HG02885 (cell line): ENCODE measurements at regions not wholly inside any gene's neighbourhood (a gene's known extent, or its start where the extent isn't known, plus 50 kb on each side); places are given as distances from the start of the nearest gene placed in this dataset.

Experiments
- ATAC-seq: cut with Tn5 transposase; IDR thresholded peaks from one replicate; pipeline ENCODE4 v1.9.1; 2021; ENCODE audit warnings: mild to moderate bottlenecking; ENCODE audit not compliant: unreplicated experiment, poor library complexity

DNA sequence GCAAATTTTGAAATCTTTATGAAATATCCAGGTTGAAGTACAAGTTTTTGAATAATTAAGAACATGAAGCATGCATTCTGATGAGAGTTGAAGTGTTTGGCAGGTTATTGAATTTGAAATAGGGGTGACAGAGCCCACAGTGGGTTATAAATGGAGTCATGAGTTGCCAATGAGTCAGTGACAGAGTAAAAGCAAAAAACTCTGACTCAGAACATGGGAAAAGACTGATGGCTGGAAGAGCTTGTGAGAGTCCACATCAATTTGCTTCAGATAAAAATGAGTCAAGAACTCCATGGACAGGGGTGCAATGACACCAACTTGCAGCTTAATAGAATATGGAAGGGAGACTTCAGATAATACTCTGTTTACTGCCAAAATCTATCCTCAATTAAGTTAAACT, 105.3 kb downstream of the SLC6A15 start:
- ATAC-seq = no peak

DNA sequence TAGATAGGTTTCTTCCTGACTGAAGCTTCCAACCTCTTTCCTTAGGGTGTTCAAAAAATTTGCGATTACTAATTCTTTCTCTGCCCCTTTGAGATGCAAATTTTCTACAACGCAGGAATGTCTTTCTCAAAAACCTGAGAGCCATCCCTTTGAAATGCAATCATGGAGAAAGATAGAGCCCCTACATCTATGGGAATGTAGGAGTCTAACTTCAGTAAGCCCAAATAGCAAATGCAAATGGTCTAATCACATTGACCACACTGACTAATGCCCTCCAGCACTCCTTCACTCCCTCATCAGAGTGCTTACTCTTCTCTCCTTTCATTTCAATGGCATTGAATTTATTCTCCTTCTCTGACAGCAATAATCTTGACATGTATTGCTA, 107.1 kb downstream of the SLC6A15 start:
- ATAC-seq = no peak

DNA sequence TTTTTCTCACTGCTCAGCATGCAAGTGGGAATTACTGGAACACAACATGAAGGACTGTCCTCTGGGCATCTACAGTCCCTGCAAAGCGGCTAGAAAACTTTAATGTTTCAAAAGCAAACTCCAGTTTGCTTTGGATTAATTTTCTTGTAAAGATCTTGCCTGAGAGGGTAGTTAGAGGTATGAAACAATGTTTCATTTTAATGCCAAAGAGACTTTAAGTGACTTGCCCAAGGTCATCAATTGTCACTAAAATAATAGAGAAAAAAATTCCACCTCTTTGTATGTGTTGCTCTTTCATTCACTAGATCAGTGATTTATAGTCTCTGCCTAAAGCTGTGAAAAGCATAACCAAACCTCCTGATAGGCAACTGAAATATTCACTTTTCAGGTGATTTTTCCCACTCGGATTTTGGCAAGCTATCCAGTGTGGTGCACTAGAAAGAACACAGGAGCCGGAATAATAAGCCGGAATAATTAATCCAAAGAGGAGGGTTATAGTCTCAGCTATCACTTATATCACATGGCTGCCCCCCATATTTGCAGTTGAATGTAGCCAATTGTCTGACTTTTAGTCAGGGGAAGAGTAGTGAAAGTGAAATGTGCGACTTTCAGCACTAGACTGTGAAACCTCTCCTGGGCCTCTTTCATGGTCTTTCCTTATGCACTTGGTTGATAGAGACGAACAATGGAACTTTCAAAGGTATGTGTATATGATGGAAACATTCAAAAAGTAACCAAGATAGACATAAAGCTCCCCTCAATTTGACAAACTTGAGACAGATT, 107.7 kb downstream of the SLC6A15 start:
- ATAC-seq = peak; percentile 55

DNA sequence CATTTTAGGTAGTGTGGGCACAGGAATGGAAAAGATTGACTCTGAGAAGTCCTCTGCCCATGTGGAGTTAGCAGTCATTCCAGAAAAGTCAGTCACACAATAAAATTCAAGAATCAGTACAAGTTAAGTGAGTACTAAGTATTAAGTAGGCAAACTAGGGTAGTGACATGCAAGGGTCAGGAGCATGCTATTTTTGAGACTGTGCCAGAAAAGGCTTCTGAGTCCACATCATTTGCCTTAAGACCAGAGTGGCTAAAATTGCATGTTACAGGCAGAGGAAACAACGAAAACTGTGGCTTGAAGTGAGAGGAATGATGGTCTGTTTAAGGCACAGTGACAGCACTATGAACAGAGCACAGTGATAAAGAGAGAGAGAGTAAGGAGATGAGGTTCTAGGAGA, 108.9 kb downstream of the SLC6A15 start:
- ATAC-seq = no peak

DNA sequence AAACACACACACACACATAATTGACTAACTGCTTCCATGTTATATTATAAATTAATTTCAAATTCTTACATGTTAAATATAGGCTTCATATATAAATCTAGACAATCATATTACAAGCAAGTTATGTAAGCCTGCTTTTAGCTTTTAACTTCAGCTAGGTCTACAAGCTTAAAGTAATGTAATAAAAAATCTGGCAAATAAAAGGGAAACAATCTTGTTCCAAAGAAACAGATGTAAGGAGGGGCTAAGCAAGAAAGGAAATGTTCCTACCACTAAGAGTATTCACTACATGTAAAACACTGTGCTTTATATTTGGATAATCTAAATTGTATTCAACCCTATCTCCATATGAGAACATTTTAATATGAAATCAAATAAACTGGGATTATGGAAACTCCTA, 110.4 kb downstream of the SLC6A15 start:
- no peak for ATAC-seq

DNA sequence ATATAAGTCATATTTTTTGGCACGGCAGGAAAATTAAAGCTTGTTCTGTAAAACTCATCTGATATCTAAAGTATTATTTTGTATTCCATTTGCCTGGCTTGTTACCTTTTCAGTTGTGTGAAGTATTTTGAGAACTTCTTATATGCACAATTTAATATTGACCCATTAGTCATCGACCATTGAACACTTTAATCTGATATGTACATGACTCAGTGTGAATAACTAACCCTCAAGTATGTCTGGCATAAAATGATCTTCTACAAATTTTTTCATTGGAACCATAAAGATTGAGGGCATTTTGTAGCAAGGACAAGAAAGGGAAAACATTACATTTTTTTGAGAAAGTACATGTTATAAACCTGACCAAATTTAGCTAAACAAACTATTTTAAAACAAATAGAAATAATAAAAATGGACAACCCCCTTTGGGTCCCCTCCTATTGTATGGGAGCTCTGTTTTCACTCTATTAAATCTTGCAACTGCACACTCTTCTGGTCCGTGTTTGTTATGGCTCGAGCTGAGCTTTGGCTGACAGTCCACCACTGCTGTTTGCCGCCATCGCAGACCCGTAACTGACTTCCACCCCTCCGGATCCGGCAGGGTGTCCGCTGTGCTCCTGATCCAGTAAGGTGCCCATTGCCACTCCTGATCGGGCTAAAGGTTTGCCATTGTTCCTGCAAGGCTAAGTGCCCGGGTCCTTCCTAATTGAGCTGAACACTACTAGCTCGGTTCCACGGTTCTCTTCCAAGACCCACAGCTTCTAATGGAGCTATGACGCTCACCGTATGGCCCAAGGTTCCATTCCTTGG, 118.8 kb downstream of the SLC6A15 start:
- ATAC-seq = no peak

DNA sequence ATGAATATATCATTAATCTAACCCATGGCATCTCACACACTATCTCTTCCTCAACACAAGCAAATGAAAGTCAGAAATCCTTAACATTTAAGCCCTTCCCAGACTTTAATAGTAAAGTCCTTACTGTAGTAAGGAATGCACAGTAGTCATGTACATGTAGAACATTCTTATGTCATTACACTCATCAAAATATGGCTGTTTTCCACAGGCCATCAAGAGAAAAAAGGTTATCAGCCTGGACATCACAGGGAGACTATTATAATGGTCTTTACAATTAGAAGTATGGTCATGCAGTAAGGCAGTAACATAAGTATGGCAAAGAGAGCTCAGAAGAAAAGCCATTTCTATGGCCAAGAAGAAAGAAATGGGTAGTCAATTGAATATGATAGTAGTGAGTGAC, 121.2 kb downstream of the SLC6A15 start:
- no peak for ATAC-seq

DNA sequence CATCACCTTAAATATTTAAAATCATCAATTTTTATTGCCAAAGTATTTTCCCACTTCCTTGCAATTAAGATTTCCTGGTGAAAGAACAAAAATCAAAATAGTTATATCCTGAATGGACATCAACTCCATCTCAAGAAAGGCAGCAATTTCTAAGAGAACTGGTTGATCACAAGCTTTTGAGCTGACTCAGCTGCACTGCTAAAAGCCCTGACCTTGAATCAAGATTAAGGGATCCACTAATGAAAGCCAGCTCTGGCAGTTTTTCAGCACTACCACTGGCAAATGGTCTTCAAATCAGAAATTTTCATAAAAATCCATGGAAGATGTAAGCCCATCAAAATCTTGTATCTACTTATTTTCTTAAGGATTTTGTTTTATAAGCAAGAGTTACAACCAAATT, 123.4 kb downstream of the SLC6A15 start:
- no peak for ATAC-seq

DNA sequence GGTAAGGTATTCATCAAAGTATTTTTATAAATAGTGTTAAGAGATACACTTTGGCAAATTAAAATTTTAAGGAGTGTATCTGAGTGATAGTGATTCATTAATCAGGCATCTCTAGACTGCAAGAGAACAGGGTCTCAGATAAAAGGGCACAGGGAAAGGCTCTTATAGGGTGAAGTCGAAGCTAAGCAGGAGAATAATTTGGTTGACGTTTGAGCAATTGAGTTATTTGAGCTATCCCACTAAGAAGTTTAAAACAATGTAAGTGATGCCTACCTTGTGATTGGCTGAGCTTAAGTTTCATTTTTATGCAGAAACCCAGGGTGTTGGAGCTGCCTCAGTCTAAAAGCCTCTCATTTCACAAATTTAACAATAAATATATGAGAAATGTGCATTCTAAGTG, 125.3 kb downstream of the SLC6A15 start:
- no peak for ATAC-seq

DNA sequence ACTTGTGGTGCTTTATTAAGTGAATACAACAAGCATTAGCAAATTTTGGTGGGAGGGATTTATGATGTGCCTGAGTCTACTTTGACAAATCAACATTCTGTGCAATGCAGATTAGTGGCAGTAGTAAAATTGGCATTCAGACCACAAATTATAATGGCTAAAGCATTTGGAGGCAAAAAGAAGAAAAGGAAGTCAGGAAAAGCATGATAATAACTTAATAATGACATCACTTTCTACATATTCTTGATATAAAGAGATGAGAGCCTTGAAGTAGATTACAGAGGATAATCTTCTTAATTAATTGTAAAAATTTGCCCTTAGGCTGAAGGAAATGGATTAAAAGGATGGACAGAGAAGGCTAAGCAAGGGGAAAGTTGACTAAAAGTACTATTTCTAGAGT, 126.0 kb downstream of the SLC6A15 start:
- no peak for ATAC-seq

DNA sequence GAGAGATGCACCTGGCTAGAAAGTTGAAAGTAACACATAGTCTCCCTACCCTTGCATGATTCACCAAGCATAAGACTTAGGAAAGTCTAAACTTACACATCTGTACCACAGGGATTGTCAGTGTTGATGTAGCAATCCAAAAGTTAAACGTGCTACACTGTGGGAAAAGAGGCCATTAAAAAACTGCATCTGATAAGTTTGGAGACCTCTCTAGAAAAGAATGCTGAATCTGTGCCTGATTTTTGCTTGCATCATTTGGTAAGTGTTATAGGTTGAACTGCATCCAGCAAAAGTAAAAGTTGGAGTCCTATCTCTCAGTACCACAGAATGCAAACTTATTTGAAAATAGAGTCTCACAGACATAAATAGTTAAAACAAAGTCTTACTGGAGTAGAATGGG, 126.6 kb downstream of the SLC6A15 start:
- ATAC-seq = no peak

DNA sequence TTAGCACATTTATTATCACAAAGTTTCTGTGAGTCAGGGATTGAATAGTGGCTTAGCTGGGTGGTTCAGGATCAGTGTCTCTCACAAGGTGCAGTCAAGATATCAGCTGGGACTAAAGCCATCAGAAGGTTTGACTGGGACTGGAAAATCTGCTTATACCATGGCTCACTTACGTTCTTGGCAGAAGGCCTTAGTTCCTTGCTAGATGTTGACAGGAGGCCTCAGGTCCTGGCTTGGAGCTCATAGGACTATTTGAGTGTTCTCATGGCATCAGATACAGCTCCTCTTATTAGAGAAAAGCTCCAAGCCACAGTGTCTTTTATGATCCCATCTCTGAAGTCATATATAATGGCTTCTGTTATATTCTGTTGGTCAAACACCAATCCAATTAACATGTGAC, 127.3 kb downstream of the SLC6A15 start:
- ATAC-seq = no peak

DNA sequence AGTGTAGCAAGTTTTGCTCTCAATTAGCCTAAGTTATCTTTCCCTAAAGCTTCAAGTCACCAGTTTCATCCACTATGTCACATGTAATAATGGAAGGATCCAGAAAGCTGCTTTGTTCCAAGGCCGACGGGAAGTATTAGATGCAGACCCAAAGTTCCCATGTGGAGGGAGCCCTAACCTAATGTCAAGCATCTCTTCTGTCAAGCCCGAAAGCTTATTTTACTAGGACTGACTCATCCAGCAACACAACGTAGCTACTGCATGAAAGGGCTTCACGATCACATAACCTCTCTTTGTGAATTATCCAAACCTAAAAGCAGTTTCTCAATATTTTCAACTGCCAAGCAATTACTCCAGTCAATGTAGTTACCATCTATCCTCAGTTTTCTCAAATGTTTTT, 133.4 kb downstream of the SLC6A15 start:
- ATAC-seq = no peak

DNA sequence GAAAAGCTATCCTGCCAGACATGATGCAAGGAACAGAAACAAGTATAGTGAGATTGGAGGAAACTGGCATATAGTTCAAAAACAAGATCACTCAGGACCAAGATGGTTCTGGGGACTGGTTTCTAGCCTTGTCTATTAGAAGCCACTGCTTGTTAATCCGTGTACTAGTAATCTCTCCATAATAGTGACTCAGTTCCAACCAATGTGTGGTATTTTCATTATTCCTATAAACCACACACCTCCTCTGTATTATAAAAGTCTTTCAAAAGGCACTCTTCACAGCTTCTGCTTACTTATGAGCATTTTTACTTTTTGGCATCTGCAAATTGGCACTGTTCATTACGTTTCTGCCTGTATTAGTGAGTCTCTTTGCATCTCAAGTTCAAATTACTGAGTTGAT, 140.3 kb downstream of the SLC6A15 start:
- no peak for ATAC-seq

DNA sequence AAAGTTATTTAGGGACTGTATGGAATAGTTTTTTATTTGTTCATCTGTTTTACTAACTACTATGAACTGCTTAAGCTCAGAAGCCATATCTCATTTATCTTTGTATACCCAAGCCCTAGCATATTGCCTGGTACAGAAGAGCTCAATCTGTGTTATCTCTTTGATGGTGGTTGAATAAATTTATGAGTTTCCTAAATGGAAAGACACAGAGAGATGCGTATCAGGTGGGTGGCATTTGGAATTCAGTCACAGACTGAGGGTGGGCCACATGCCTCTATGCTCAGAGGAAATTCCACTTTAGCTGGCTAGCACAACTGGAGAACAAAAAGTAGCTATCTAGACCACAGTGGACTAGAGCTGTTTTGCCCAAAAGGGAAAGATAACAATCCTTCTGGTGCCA, 145.5 kb downstream of the SLC6A15 start:
- ATAC-seq = no peak

DNA sequence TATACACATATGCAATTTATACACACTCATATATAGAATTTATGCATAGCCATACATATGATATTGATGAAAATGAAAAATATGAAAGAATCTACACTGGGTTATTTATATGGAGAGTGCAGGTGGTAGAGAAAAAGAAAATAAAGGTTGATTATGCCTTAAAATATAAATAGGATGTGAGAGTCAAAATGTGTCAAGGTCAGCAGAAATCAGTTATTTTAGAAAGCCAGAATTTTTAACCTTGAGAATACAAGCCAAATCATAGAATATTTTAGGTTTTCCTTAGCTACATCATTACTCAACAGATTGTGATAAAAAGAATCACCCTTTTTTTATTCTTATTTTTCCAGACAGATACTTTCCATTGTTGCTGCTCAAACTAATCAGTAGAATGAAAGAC, 146.2 kb downstream of the SLC6A15 start:
- ATAC-seq = no peak

DNA sequence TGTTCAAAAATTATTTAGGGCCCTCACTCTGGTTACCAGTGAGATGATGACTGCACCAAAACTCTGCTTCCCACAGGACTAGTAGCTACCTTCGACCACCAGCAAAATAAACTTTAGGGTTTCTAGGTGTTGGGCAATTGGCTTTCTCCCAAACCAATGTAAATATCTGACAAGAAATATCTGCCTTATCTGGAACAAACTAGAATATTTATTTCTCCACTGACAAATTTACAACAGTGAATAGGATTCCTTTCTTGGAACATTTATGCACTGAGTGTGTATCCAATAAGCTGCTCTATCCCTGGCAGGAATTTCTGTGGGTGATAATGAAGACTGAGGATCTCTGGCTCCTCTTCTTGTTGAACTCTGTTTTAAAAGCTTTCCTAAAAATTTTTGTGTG, 148.6 kb downstream of the SLC6A15 start:
- ATAC-seq = no peak

DNA sequence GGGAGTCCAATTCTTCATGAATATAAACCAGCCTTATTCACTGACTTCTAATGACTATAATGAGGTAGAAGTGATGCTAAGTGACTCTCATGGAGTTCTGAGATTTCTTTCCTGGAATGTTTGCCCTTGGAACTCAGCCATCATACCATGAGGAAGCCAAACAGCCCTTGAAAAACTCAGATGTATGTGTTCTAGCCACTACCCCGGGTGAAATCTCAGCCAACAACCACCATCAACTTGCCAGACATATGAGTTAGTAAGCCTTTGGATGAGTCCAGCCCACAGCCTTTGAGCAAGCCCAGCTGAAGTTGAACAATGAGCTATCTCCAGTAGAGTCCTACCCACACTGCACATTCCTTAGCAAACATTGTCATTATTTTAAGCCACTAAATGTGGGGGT, 149.5 kb downstream of the SLC6A15 start:
- no peak for ATAC-seq

DNA sequence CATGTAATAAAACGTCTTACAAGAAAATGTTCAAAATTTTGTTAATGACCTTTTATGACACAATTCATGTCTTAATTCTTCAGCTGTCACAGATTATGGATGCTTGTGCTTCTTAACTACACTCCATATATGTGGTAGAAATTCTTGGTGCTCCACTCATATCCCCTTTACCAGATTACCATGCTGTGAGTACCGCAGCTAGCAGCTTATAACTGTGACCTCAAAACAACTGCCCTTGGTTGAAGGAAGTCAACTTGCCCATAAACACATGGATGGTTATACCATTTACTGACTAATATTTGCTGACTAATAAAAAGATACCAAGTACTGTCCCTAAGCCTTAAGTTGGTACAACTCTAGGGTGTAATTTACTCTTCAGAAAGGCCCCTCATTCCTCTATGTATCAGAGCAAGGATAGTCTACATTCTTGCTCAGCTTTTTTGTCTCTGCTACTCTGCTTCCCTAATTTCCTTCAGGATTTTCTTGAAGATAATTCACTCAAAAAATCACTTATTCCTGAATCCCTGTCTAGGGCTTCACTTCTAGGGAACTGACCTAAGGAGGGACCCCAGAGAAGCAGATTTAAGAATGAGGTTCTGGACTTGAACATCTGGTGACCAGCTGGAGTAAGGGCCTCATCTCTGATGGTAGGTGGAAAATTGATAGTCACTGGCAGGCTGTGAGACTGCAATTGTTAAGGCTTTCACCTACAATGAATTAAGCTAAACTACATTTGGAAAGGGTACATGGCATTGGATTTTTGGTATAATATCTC, 152.3 kb downstream of the SLC6A15 start:
- ATAC-seq = no peak

DNA sequence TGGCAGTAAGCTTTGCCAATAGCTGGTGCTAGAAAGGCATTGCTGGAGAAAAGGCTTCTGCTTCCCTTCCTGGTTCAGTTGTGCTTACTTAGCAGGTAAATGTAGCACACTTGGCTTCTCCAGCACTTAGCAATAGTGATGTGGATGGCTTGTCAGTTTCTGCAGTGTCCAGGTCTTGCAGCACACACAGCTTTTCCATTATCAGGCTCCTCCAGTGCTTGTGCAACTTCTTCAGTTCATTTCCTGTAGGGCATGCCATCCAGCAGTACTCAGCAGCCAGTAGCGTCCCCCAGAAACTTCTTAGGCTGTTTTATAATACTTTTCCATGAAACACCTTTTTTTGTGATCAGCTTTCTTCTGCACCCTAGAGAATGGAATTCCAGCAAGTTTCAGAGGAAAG, 154.6 kb downstream of the SLC6A15 start:
- ATAC-seq = no peak

DNA sequence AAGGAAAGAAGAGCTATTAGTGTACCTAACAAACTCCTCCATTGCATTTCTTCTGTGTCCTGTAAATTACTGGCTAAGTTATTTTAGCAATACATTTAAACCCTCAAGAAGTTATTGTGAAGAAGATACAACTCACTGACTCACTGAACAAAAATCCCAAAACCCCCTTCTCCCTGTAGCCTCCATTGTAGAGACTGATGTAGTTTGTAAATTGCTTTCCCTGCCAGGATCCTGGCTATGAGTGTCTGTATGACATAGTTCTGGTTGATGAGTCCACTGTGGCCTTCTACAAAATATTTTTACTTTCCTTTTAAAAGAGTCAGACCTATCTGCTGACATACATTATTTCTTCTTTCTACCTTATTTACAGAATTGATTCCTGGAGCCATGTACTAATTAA, 155.6 kb downstream of the SLC6A15 start:
- no peak for ATAC-seq
